ENCODE measurements at regions not wholly inside any gene's neighbourhood (a gene's known extent, or its start where the extent isn't known, plus 50 kb on each side); places are given as distances from the start of the nearest gene placed in this dataset.

- Histone ChIP-seq H3K27me3 (ENCODE audit: insufficient read depth, low read length, poor library complexity, severe bottlenecking) (no peaks in the 10 kb centered on the region), H3K36me3 (ENCODE audit: insufficient read depth, low read length) (no peaks in the 10 kb centered on the region)
These were observed 500.9 kb upstream of the DSEL start for GRCh38 chr18:68017385-68017784.

DNA sequence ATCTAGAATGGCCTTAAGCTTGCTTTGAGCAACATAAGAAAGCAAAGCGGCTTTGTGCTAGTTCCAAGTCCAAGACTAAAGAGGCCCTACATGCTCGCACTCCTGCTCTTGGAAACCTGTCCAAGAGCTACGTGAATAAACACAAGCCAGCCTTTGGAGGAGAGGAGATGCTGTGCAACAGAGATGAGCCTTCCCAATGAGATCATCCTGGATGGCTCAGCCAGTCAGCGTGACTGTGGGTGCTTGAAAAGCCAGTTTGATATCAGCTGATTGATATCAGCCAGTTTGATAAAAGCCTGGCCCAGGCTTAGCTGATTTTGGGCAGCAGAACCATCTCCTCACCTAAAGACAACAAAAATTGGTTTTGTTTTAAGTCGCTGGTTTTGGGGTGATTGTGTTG is 481.0 kb upstream of the DSEL start:
- Histone ChIP-seq H3K9ac (ENCODE audit: low read depth, low read length, poor library complexity, severe bottlenecking) (no peak overlapping the region), H2AFZ (ENCODE audit: low read length) (no peak overlapping the region)
- TF ChIP-seq EZH2phosphoT487 (IDR thresholded peaks at IDR 0.05; ENCODE audit: borderline replicate concordance), result no peak
- TF ChIP-seq CTCF (conservative IDR thresholded peaks at IDR 0.05; ENCODE audit: low read length), result no peak

More at GRCh38 chr18:68017385-68017784, 500.9 kb upstream of the DSEL start:
- Histone ChIP-seq H3K4me2 (ENCODE audit: low read depth, low read length, poor library complexity, severe bottlenecking) (no peak overlapping the region), H3K9me2 (replicated peaks; ENCODE audit: low read depth, low read length) (no peaks in the 10 kb centered on the region), H3F3A (ENCODE audit: low read depth) (no peaks in the 10 kb centered on the region), H4K20me1 (ENCODE audit: insufficient read depth, low read length, poor library complexity, severe bottlenecking) (no peaks in the 10 kb centered on the region), H3K9ac (ENCODE audit: low read depth, low read length, poor library complexity, severe bottlenecking) (no peak overlapping the region), H3K4me3 (ENCODE audit: low read length, poor library complexity, severe bottlenecking) (no peak overlapping the region), H3K79me2 (ENCODE audit: insufficient read depth, low read length) (no peaks in the 10 kb centered on the region), H3K4me1 (ENCODE audit: insufficient read depth, low read length, poor library complexity, severe bottlenecking) (no peaks in the 10 kb centered on the region), H2AFZ (ENCODE audit: low read length) (no peak overlapping the region), H3K9me3 (ENCODE audit: insufficient read depth, low read depth, low read length) (no peaks in the 10 kb centered on the region)
- TF ChIP-seq CTCF (conservative IDR thresholded peaks at IDR 0.05; ENCODE audit: low read length), result no peak
- TF ChIP-seq EZH2phosphoT487 (IDR thresholded peaks at IDR 0.05; ENCODE audit: borderline replicate concordance), result no peak

GRCh38 chr18:67995769-67996168 is 479.2 kb upstream of the DSEL start:
- Histone ChIP-seq H2AFZ (ENCODE audit: low read length) (no peak overlapping the region), H3K9ac (ENCODE audit: low read depth, low read length, poor library complexity, severe bottlenecking) (no peak overlapping the region), H4K20me1 (ENCODE audit: insufficient read depth, low read length, poor library complexity, severe bottlenecking) (no peaks in the 10 kb centered on the region), H3K4me1 (ENCODE audit: insufficient read depth, low read length, poor library complexity, severe bottlenecking) (no peaks in the 10 kb centered on the region), H3K27me3 (ENCODE audit: insufficient read depth, low read length, poor library complexity, severe bottlenecking) (no peaks in the 10 kb centered on the region), H3F3A (ENCODE audit: low read depth) (no peaks in the 10 kb centered on the region), H3K36me3 (ENCODE audit: insufficient read depth, low read length) (no peaks in the 10 kb centered on the region), H3K4me2 (ENCODE audit: low read depth, low read length, poor library complexity, severe bottlenecking) (no peak overlapping the region), H3K9me2 (replicated peaks; ENCODE audit: low read depth, low read length) (no peaks in the 10 kb centered on the region), H3K79me2 (ENCODE audit: insufficient read depth, low read length) (no peaks in the 10 kb centered on the region), H3K9me3 (ENCODE audit: insufficient read depth, low read depth, low read length) (no peaks in the 10 kb centered on the region), H3K4me3 (ENCODE audit: low read length, poor library complexity, severe bottlenecking) (no peak overlapping the region)
- TF ChIP-seq CTCF (conservative IDR thresholded peaks at IDR 0.05; ENCODE audit: low read length) (no peak), EZH2phosphoT487 (IDR thresholded peaks at IDR 0.05; ENCODE audit: borderline replicate concordance) (no peak)

More for the DNA sequence above, 481.0 kb upstream of the DSEL start:
- no peak overlapping the region for H3K4me3 ChIP-seq (ENCODE audit: low read length, poor library complexity, severe bottlenecking)
- no peaks in the 10 kb centered on the region for H3K36me3 ChIP-seq (ENCODE audit: insufficient read depth, low read length)
- H3K79me2 ChIP-seq (ENCODE audit: insufficient read depth, low read length), result no peaks in the 10 kb centered on the region
- no peaks in the 10 kb centered on the region for H3K9me3 ChIP-seq (ENCODE audit: insufficient read depth, low read depth, low read length)
- H3K4me1 ChIP-seq (ENCODE audit: insufficient read depth, low read length, poor library complexity, severe bottlenecking), result no peaks in the 10 kb centered on the region
- no peaks in the 10 kb centered on the region for H3K27me3 ChIP-seq (ENCODE audit: insufficient read depth, low read length, poor library complexity, severe bottlenecking)
- no peak overlapping the region for H3K4me2 ChIP-seq (ENCODE audit: low read depth, low read length, poor library complexity, severe bottlenecking)
- no peaks in the 10 kb centered on the region for H3F3A ChIP-seq (ENCODE audit: low read depth)
- H4K20me1 ChIP-seq (ENCODE audit: insufficient read depth, low read length, poor library complexity, severe bottlenecking), result no peaks in the 10 kb centered on the region
- no peaks in the 10 kb centered on the region for H3K9me2 ChIP-seq (replicated peaks; ENCODE audit: low read depth, low read length)
